ENCODE measurements at regions not wholly inside any gene's neighbourhood (a gene's known extent, or its start where the extent isn't known, plus 50 kb on each side); places are given as distances from the start of the nearest gene placed in this dataset.

- TF ChIP-seq REST (IDR thresholded peaks at IDR 0.05; ENCODE audit: insufficient replicate concordance, low read depth) (no peak), CTCF (IDR thresholded peaks at IDR 0.05; ENCODE audit: insufficient read depth, low read length) (no peak), POLR2AphosphoS5 (IDR thresholded peaks at IDR 0.05; ENCODE audit: low read depth) (no peak)
These were observed 125.3 kb upstream of the MEF2C start for GRCh38 chr5:89008291-89008690.
